ENCODE measurements at regions not wholly inside any gene's neighbourhood (a gene's known extent, or its start where the extent isn't known, plus 50 kb on each side); places are given as distances from the start of the nearest gene placed in this dataset.

- no peak for DNase-seq (ENCODE audit: low spot score)
Observed at GRCh38 chr6:147820520-147820919, 312.0 kb downstream of the SAMD5 start.

DNA sequence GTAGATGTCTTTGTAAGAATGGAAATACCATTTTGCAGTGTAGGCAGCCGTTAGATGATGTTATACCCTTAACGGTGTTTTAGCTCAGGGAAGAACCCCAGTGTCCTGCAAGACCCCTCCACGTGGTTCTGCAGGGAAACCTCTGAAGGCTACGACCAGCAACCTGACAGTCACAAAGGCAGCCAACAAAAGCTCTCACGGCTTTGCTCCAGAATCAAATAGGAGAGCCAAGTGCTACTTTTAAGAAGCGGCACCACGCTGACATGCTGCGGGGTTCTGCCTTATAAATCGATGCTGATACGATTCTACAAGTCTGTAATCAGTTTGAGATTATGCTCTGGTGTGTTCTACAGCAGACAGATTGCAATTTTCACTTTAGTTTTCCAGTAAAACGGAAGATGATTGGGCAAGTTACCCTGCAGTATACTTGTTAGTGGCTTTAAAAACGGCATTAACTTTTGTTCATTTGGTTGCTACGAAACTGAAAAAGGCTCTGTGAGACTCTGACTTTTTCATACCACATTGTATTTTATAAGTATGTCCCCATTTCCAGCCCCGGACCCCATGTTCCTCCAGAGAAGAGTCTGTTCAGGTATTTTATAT is 312.9 kb downstream of the SAMD5 start:
- no peak for DNase-seq (ENCODE audit: low spot score)

DNA sequence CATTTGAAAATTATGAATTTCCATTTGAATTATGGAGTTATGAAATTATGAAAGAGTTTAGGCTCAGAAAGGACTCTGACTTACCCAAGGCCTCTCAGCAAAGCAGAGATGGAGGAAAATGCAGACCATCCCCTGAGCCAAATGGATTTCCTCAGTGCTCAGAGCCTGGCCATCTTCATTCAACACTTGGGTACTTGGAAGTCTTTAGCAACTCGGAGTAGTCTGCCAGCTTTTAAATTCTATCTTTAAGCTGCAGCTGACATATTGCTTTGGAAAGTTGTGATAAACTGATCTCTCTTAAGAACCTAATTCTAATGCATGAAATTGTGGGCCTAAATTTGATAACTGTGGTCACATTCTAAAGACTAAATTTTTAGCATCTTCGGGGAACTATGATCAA is 315.4 kb downstream of the SAMD5 start:
- no peak for DNase-seq (ENCODE audit: low spot score)

GRCh38 chr6:147825848-147826247 is 317.4 kb downstream of the SAMD5 start:
- no peak for DNase-seq (ENCODE audit: low spot score)

DNA sequence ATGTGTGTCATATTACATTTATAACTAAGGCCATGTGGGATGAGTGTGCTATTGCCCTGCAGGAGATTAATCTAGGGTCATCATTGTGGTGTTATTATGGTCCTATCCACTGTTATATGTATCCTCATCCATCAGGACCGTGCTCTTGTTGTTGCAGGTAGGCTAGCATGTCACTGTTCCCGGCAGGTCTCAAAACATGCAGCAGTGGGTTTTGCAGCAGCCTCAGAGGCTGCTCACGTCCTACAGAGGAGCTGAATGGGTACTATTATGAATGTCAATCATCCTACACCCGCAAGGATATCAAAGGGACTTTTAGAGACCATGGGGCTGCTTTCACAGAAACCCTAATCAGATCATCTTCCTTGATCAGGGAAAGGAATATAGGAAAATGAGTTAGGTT is 318.2 kb downstream of the SAMD5 start:
- no peak for DNase-seq (ENCODE audit: low spot score)

DNA sequence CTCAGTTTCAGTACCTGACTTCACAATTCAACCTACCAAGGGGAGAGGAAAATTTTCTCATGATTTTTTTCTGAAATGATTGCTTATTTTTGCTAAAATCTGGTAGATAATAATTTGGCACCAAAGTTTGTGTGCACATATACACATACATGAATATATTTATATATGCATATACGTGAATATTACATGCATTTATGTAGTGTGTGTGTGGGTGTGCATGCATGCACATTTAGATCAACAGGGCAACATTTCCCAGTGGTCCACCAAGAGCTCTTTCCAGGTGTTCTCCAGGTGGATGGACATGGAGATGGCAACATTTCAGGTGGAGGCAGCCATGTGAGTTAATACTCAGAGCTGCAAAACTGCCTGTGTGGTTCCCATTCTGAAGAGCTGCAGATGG is 320.9 kb downstream of the SAMD5 start:
- no peak for DNase-seq (ENCODE audit: low spot score)

- no peak for DNase-seq (ENCODE audit: low spot score)
Observed at GRCh38 chr6:147829835-147830234, 321.3 kb downstream of the SAMD5 start.

- no peak for DNase-seq (ENCODE audit: low spot score)
Observed at GRCh38 chr6:147831356-147831755, 322.9 kb downstream of the SAMD5 start.

DNA sequence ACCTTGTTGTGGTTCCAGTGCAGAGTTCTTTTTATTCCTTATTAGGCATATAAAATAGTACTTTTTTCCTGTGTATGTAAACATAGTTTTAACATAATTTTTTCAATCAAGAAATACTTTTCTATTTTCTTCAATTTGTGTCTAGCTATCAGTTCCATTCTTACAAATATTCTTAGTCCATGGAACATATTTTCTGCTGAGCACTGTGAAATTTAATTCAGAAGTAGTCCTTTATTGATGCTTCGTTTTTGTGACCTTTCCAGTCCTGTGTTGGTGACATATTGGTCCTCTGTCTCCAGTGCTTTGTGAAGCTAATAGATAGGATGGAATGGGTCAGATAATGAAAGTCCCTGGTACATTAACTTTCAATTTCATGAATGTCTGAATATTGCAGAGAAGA is 325.1 kb downstream of the SAMD5 start:
- no peak for DNase-seq (ENCODE audit: low spot score)

DNA sequence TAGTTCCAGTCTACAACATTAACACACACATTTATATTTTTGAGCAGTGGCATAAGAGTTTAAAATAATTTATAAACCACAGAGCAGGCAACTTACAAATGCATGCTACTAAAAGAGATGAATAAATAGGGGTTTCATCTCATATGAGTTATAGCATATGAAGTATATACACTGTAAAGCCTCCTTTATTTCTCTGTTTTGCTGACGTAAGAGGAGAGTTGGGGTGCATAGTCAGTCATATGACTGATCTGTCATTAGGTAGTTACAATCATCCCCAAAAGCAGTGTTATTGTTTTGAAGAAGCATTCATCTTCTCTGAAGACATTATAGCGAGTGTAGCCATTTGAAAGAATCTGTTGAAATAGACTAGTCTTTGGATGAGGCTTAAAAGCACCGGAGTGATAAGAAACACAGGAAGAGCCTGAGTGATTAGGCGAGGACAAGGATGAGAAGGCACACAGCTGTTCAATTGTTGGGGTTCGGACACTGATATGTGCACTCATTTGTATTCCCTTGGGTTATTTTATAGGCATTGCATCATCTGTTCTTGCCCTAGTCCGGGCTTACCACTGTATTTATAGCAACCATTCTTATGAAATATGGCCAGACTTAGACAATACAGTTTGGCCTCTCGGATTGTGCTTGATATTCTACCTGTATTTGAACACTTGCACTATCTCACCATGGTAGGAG is 325.7 kb downstream of the SAMD5 start:
- no peak for DNase-seq (ENCODE audit: low spot score)

GRCh38 chr6:147837540-147837939 is 329.1 kb downstream of the SAMD5 start:
- no peak for DNase-seq (ENCODE audit: low spot score)

- no peak for DNase-seq (ENCODE audit: low spot score)
Observed at GRCh38 chr6:147839708-147840610, 331.5 kb downstream of the SAMD5 start.

DNA sequence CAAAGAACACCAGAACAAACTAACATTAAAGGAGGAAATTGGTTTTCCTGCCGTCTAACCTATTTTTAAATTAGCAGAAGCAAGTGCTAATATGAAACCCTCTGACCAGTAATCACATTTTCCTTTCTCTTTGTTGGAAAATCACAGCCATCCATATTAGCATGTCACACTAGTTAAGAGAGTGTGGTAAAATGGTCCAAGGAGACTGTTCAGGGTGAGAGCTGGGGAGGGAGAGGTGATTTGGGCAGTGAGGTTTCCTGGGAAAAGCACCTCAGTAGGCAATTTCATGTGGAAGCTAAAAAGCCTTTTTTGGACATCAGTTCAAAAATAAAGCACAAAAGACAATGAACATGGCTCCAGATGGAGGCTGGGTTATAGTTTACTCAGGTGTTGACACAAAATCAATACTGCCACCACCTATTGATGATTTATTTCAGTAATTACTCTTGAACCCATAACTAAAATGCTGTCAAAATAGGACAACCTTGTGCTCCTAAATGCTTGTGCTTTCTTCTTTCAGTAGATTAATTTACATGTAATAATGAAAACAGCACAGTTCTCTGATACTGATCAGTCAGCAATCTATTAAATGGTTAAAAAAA is 333.2 kb downstream of the SAMD5 start:
- no peak for DNase-seq (ENCODE audit: low spot score)

DNA sequence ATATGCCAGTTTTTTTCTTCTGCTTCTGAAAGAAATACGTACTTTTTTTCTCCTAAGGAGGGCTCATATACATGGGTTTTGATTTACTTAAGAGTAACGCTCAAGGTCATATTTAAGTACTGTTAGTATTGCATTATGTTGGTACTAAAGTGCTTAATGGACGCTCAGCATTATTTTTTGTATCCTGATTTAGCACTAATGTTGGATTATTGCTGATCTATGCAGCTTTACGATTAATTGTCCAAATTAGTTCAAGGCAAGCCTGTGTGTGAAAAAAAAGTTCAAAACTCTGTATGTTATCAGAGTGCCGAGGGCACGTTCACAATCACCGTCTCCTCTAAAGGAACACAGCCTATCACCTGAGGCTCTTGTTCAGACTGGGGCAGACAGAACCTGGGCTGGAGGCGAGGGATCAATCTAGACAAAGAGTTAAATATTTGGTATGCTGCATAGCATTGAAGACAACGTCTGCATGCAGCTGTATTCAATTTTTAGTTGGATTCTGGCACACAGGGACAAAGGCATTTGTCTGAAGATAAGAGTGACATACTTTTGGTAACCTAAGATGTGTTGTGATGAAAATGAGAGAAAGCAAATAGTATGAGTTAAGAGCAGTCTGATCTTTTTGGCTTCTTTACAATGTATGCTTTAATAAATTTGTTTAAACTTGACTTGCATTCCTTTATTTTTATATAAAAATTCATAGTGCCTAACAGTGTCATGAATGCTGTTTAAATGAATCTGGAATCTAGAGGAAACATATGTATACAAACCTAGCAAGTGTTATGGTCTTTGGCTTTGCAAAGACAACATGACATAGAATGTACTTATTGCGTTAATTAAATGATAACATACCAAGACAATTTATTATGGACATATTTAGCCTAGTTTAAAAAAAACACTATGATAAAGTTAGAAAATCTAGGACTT is 341.2 kb downstream of the SAMD5 start:
- DNase-seq (ENCODE audit: low spot score): no peak

DNA sequence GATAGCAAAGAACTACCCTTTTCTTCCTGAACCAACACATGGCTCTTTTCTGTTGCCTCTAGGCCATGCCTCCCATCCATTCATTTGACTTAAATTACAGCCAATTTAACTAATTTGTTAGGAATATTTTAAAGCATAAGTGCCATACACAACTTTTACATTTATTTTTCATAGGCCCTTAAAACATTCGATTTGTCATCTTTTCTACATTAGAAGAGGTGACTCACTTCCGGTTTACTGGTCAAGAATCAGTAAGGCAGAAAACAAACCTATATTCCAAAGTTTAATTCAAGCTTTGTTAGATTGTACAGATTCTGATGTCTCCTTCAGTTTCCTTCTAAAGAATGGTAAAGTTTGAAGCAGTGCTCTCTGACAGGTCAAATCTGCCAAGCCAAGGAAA is 344.3 kb downstream of the SAMD5 start:
- no peak for DNase-seq (ENCODE audit: low spot score)

DNA sequence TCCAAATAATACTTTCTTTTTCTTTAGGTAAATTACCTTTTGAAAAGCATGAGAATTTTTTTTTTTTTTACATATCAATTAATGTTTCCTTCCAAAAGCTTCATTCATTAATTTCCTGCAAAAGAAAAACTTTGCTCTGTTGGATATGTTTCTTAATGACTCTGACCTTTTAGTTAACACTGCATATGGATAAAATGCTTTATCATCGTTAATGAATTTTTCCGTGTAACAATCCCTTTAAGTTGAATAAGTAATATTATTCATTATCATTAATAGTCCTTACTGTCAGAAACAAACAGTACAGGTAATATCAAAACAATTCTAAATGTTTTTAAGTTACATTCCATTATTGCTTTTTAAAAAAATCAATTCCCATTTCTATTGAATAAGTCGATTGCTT is 345.1 kb downstream of the SAMD5 start:
- DNase-seq (ENCODE audit: low spot score): no peak

DNA sequence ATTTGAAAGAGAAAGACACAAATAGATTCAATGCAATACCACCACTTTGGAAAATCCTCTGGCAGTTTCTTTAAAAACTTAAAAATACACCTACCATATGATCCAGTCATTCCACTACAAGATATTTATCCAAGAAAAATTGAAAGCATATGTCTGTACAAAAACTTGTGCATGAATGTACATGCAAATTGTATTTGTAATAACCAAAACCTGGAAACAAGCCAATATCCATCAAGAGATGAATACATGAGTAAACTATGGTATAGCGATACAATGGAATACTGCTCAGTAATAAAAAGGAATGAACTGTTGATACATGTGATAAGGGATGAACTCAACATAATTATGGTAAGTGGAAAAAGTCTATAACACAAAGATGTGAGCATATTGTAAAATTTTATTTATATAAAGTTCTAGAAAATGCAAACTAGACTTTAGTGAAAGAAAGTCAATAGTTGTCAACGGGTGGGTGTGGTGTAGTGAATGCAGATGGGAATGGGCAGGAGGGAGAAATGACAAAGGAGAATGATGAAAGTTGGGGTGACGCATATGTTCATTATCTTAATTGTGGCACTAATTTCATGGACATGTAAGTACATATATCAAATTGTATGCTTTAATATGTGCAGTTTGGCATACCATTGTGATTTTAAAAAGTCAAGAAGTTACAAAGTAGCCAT is 347.5 kb downstream of the SAMD5 start:
- DNase-seq (ENCODE audit: low spot score): no peak

DNA sequence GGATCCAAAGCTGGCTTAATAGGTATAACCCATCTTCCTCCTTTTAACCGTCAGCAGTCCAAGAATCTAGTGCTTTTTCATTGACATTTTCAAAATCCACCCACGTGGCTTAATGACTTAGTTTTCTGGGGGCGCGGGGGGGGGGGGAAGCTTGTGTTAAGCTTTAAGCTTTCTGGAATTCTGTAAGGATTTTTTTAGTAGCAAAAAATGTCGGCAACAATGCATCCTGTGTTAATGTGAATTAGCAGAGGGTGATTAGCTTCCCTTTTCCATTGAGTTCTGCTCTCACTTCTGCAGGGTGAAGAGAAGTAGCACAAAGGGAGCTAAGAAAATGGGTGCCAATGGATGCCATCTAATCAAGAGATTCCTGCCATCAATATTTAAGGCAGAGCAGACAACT is 348.2 kb downstream of the SAMD5 start:
- no peak for DNase-seq (ENCODE audit: low spot score)

DNA sequence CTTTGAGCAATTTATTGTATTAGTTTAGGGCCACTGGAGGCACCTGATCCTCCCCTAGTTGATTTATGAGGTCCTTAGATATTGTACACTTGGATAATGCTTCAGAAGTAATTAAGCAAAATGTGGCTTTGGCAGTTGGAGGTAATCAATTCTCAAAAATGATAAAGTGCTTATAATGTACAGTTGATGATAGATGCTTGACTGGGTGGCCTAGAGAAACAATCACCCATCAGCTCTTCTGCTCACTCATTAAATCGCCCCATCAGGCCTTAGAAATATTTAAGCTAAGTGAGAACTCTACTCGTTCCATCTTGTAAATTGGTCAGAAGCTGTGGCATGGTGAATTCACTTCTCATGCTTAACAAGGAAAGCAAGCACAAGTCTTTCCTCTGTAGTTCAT is 349.9 kb downstream of the SAMD5 start:
- DNase-seq (ENCODE audit: low spot score): no peak

DNA sequence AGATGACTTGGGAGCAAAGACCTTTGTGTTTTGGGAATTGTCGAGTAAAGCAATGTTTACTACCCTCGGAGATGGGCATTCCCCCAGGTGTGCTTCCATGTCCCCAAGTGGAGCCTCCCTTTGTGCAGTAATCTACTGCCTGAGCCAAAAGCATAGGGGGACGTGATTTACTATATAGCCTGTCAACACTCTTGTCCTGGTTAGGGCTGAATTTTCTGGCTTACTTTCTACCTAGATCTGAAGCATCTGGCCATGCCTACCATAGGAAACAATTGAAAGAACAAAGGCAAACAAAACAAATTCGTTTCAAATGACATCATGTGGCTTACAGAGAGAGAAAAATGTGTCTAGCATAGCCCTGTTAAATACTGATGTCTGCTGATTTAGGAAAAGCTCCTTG is 350.6 kb downstream of the SAMD5 start:
- no peak for DNase-seq (ENCODE audit: low spot score)

- DNase-seq (ENCODE audit: low spot score): no peak
Observed at GRCh38 chr6:147861696-147862095, 353.2 kb downstream of the SAMD5 start.

Data from hematopoietic multipotent progenitor cell treated with erythropoietin and hydrocortisone succinate and interleukin-3 and kit ligand, for 15 days (in vitro differentiated cells).